GM19239 (cell line): ENCODE measurements at regions not wholly inside any gene's neighbourhood (a gene's known extent, or its start where the extent isn't known, plus 50 kb on each side); places are given as distances from the start of the nearest gene placed in this dataset.
"Not testable (repeated sequence)": the region's sequence is repeated elsewhere in the genome, so short reads cannot be mapped to it uniquely, and the experiment has no call there.

Experiments
- DNase-seq: peaks from one replicate; pipeline ENCODE4 v3.0.0; 2011; ENCODE audit warnings: low spot score; ENCODE audit not compliant: insufficient read length
- FAIRE-seq: peaks from 2 replicates; lab custom pipeline; 2011; peaks lifted over from hg19 to GRCh38; lab: Jason Lieb, UNC

DNA sequence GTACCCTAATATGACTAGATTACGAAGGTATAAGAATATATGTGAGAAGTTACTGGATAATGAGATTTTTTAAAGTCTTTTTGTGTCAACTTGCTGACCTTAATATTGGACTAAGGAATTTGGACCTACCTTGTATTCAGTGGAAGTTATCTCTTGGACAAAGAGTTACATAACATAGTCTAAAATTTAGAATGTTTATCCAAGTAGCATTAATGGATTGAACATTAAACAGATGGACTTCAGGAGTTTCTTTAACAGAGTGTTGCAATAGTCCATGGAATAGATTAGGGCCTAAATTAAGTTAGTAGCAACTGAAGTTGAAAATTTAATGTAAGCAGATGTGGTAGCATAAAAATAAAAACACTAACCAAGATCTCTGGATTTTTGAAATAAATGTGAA lies 266.4 kb downstream of the PYDC2 start:
- FAIRE-seq: no peak
- DNase-seq: no peak

DNA sequence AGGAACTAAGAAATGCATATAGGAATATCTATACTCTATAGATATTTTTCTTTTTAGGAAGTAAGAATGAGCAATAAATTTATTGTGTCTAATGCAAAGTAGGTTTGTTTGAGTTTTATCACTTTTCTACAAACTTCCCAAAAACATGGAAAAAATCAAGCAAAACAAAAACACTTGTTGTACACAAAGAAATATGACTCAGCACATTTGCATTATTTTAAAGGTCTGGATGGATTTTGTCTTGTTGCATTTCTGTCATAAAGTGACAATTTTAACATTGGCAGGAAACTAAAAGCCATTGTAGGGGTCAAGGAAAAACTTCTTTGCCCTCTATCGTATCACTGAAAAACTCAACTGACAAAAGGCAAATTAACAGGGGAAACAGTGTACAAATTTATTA lies 267.2 kb downstream of the PYDC2 start:
- DNase-seq: no peak
- no peak for FAIRE-seq

DNA sequence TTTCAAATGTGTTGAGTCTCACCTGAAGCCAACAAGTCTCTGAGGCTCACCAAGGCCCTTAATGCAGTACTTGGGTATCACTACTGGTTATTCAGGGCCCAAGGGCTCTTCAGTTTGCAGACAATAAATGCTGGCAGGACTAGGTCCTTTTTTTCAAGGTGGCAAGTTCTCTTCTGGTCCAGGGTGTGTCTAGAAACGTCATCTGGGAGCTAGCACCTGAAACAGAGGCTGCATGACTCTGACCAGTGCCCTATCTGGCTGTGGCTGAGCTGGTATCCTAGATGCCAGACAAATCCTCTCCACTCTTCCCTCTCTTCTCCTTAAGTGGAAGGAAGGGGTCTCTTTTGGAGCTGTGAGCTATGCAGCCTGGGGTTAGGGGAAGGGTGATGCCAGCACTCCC lies 276.8 kb downstream of the PYDC2 start:
- DNase-seq: no peak
- no peak for FAIRE-seq

DNA sequence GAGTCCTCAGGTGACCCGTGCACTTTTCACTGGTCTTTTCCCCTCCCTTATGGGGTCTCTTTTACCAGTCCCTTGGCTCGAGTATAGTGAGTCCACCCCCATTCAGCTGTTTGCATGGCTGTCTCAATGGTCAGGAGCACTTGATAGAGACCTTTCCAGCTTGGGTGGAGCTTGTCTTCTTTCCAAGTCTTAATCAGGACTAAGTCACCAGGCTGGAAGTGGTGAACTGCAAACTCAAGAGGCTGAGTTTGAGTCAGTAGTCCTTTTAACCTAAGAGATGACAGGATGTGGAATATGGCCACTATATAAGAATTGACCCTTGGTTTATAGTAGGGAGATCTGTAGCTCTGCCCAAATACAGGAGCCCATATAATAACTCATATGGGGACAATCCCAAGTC lies 279.7 kb downstream of the PYDC2 start:
- DNase-seq: no peak
- FAIRE-seq: no peak

DNA sequence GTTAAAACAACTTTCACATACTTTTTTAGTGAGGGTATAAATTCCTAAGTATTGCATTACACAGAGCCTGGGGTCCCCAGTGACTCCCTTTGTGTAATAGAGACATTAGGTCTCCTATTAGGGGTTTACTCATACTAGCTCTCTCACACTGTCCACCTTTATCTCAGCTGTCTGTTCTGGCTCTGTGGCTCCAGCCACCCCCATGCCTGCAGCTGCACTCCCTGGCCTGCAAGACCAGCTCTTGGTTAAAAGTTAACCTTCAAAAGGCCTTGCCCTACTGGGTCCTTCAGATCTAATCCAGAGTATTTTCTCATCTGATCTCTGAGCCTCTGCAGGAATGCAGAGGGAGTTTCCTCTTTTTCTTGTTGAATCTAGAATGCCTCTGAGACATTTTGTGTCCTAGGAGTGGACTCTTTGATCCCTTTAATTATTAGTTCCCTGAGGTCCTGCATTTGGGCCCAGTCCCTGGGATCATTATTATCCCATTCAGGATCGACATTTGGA lies 280.9 kb downstream of the PYDC2 start:
- DNase-seq, FAIRE-seq: not testable (repeated sequence)

DNA sequence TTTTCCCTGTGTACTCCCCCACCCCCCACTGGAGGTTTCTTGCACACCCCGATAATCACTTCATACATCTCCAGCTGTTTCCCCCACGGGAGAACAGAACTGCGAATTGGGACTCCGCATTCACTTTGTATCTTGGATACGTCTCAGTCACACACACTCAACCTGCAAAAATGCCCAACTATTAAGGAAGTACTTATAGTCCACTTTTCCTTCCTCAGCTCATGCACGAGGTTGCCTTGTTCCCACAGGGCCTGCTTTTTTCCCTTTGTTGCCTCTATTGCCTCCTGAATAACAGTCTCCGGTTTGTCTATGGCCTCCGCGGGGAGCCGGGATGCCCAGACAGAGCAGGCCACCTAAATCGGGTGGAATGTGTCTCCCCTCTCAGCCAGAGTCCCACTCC lies 282.3 kb downstream of the PYDC2 start:
- DNase-seq: no peak
- no peak for FAIRE-seq

DNA sequence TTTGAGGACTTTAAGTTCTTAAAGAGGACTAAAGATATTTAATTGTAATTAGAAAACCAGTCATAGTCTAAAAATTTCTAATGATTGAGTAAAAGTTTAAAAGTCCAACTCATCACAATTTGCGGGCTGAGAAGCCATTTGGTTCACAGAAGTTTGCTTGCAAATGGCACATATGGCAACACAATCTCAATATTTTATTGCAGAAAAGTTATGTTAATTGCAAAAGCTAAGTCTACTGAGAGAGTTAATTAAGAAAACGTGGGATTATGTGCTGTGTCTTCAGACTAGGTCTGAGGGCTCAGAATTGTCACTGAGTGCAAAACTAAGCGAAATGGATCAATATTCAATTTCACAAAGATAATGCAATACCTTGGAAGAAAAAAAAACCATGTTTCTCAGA lies 289.7 kb downstream of the PYDC2 start:
- DNase-seq (no peak), FAIRE-seq (no peak)

DNA sequence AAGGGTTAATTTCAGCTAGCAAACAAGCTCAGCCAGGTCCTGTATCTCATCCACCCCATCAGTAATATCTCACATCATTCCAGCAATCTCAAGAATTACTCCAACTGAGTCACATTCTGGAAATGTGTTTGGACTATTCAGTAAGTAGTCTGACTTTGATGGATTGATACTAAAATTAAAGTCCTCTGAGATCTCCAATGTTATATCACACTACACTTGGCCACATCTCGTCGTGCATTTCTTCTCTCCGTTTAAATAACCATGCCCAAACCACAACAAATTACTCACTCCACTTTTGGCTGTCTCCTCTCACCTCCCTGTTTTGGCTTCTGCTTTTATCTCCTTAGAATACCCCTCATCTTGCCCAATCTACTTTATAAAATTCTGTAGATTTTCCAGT lies 292.2 kb downstream of the PYDC2 start:
- FAIRE-seq (no peak), DNase-seq (no peak)

DNA sequence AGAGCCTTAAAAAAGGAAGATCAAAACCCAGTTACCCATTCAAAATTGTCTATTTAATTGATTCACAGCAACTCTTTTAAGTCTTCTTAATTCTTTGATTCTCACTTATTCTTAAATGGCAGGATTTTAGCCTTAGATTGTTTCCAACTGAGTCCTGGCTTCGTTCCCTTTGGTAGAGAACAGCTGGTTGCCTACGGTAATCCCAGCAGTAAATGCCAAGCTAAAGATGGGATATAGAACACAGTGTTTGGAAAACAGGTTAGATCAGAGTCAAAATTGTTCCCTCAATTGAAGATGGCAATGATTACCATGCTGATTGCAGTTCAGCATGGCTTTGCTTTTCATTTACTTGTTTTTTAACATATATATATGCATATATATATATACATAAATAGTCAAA lies 300.9 kb downstream of the PYDC2 start:
- FAIRE-seq: no peak
- DNase-seq: no peak

DNA sequence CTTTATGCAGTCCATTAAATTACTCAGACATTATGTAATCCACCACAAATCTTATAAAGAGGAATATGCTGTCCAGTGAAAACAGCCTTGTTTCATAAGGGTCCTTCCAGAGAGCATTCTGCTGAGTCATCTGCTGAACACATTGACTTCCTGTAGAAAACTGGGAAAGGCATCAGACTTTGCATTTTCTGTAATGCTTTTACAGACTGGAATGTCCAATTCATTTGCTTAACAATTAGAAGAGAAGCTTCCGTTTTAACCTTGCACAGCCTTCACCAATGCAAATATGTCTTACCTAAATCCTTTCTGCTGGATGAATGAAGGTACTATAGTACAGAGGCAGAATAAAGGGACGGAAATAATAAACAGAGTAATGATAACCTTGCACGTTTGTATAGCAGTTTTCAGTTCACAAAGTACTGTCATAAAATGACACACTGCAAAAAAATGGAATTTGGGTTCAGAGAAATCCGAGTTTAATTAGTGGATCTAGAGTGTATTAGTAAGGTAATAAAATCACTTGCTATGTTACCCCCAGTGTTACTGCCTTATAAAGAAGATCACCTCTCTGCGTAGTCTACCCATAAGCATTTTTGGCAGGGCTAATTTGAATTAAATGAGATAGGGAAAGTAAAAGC lies 301.5 kb downstream of the PYDC2 start:
- DNase-seq: no peak

DNA sequence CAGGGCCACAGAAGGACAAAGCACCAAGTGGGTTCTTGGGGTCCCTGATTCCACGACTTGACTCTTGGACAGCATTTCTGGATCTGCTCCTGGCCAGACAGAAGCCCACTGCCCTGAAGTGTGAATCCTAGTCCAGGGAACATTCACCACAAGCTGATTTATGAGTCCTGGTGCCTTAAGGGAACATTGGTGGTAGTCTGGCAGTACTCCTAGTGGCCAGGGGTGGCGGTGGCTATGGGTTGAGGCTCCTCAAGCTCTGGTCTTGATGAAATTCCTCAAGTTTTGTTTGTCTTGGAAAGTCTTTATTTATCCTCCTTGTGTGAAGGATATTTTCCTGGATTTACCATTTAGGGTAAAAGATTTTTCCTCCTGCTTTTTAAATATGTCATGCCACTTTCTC lies 307.5 kb downstream of the PYDC2 start:
- DNase-seq (no peak), FAIRE-seq (no peak)

More for the DNA sequence above, 301.5 kb downstream of the PYDC2 start:
- no peak for FAIRE-seq

DNA sequence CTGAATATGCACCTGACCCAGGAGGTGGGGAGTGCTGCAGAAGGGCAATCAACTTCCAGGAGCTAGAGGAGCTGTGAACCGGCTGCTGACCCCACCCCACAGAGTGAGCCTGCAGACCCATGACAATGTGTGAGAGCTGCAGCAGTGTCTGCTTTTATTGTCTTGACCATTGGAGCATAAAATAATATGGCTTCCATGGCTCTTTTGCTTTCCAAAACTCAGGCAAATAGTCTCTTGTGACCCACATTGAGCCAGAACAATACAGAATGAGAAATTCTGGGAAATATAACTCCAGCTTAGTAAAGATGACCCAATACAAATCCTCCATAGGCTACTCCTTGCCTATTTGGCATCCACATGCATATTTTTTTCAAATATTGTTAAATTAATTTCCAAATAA lies 309.6 kb downstream of the PYDC2 start:
- DNase-seq: no peak
- FAIRE-seq: no peak

DNA sequence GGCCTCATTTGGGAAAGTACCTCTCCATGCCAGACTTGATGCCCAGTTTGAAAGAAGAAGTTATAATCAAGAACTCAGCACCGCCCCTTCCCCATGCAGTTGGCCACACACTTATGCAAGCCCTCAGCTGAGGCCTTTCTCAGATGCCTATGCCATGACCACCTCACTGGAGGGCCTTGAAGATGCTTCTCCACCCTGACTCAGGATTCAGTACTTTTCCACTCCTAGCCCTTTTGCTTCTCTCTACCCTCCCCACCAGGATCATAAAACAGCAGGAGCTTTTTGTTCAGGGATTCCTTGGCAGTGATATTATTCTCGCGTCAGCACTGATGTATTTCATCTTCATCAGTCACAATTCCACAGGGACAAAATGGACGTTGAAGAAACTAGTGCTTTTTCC lies 313.5 kb downstream of the PYDC2 start:
- FAIRE-seq (no peak), DNase-seq (no peak)

DNA sequence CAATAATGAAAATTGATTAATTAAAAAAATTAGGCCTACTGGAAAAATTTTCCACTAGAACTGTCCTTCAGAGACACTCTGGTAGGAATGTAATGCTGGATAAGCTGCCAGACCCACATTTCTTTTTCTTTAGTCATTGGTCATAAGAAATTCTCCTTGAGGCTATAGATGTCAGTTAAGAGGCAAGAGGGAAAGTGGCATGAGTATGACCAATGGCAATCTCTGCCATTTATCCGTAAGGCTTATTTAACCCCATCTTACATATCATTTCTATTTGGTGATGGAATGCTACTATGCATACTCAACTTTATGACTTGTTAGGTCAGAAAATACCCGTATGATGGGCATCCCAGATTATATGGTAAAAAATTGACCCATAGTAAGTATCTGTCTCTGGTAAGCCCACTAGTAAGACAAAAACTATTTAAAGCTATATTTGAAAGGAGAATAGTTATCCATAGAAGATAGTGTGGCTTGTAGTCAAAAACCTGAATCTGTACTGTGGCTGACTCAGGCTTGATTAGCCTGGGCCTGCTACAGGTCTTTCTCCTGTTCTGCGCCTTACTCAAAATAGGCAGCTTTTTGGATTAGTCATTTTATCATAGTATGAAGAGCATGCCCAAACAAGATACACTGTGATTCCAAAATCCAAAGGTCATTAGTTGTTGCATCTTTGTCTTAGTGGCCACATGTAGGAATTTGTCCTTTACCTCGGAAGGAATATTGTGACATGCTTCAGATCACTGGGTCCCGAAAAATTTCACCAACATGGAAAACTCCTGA lies 314.7 kb downstream of the PYDC2 start:
- FAIRE-seq (no peak), DNase-seq (no peak)

DNA sequence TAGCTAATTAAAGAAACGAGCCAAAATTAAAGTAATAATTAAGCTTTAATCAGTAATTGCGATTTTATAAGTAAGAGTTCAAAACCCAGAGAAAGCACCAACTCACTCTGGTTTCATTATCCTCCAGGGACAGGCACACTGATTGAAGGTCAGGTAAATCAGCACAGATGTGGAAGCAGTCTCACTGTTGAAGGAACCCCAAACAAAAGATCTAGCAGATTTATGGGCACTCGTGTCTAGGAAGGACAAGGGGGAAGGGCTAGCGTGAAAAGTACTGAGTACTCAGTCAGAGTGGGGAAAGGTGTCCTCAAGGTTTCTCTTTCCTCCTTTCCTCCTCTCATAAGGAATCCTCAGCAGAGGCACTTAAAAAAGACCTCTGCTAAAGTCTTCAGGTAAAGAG lies 320.1 kb downstream of the PYDC2 start:
- DNase-seq (no peak), FAIRE-seq (no peak)

DNA sequence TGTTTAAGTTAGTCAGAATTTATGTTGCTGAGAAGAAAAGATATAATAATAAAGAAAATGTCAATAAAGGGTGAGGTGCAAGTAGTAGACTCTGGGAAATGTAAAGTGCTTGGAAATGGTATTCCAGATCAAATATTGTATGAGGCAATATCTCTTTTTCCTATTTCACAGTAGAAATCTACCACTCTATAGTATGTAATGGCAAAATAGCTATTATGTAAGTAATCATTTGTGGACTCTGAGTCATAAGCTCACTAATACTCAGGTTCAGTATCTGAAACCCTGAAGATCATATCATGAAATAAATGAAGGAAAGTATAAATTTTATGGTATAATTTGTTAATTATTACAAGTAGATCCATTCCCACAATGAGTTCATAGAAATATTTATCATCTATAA lies 322.1 kb downstream of the PYDC2 start:
- DNase-seq (no peak), FAIRE-seq (no peak)

DNA sequence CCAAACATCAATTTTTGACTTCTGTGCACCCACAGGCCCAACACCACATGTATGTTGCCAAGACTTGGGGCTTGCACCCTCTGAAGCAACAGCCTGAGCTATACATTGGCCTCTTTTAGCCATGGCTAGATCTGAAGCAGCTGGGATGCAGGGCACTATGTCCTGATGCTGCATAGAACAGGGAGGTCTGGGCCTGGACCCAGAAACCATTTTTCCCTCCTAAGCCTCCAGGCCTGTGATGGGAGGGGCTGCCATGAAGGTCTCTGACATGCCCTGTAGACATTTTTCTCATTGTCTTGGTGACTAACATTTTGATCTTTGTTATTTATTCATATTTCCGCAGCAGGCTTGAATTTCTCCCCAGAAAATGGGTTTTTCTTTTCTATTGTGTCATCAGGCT lies 330.0 kb downstream of the PYDC2 start:
- DNase-seq (no peak), FAIRE-seq (no peak)

DNA sequence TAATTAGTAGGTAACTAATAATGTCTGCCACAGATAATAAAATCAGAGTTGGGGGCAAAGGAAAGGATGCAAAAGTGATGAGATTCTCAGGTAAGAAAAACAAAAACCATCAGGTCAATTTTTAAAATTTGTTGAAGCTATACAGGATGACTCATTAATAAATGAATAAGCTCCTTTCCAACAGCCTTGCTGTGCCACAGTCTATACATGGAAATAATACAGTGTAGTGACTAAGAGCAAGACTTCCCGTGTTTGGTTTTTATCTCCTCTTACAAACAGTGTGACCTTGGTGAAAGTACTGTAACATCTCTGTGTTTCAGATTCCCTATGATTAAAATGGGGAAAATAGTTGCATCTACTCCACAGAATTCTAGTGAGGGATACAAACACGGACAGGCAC lies 331.6 kb downstream of the PYDC2 start:
- FAIRE-seq: no peak
- DNase-seq: no peak

DNA sequence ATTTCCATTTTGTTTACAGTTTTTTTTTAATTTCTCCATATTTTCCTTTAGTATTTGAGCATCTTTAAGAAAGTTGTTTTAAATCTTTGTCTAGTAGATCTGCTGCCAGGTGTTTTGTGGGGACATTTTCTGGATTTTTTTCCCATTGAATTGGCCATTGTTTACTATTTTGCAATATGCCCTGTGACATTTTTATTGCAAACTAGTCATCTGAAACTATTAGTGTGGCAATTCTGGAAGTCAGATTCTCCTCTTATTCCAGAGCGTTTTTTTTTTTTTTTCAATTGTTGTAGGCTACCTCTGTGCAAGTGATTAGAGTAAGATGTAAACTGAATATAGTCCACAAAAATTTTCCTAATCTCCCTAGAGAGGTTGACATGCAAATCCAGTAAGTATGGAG lies 334.2 kb downstream of the PYDC2 start:
- FAIRE-seq: no peak
- DNase-seq: no peak

DNA sequence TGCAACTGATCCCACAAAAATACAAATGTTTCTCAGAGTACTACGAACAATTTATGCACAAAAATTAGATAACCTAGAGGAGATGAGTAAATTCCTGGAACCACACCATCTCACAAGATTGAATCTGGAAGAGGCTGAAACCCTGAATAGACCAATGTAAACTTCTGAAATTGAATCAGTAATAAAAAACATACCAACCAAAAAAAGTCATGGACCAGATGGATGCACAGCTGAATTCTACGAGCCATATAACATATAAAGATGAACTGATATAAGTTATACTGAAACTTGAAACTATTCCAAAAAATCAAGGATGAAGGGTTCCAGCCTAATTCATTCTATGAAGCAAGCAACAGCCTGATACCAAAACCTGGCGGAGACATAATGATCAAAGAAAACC lies 336.3 kb downstream of the PYDC2 start:
- DNase-seq (no peak), FAIRE-seq (no peak)

DNA sequence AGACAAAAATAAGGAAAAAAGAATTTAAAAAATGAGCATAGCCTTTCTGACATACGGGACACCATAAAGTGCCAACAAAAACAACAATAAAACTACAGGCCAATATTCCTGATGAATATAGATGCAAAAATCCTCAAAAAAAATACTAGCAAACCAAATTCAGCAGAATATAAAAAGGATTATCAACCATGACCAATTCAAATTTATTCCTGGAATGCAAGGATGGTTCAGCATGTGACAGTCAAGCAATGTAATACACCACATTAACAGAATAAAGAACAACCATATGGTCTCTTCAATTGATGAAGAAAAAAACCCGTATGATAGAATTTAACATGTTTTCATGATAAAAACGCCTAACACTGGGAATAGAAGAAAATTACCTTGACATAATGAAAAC lies 341.7 kb downstream of the PYDC2 start:
- DNase-seq (no peak), FAIRE-seq (no peak)

DNA sequence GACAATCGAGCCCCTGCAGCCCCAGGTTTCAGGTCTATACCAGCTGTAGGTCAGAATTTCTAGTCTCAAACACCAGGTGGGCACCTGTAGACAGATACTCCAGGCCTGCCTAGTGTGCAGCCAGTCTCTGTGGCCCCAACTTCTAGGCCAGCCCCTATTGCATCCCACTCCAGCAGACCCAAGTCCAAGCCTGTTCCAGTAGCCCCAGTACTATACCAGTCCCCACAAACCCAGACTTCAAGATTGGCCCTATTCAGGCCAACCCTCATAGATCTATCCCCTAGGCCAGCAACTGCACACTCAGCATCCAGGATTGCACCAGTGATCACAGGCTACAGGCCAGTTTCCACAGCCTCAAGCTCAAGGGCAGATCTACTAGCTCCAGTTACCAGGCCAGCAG lies 344.0 kb downstream of the PYDC2 start:
- FAIRE-seq (no peak), DNase-seq (no peak)
